GM23338 (cell line): ENCODE measurements at regions not wholly inside any gene's neighbourhood (a gene's known extent, or its start where the extent isn't known, plus 50 kb on each side); places are given as distances from the start of the nearest gene placed in this dataset.

Experiments
- ATAC-seq: fragments of 200-7000 bp; cut with Tn5 transposase; 3 replicates; pipeline ENCODE4 v1.9.1; 2020
- DNase-seq: peaks from one replicate; pipeline ENCODE4 v3.0.0-alpha.2; 2015; ENCODE audit warnings: low spot score
- H2AFZ ChIP-seq: fragments of 200-600 bp; sonication (generic); 2 replicates; pipeline ENCODE4 v1.8.0; 2016; ENCODE audit warnings: antibody characterized with exemption, mild to moderate bottlenecking, moderate library complexity
- H3F3A ChIP-seq: fragments of 200-600 bp; sonication (generic); replicated peaks from 2 replicates; pipeline ENCODE4 v1.8.0; 2017; ENCODE audit warnings: antibody characterized with exemption, mixed run types, low read depth
- H3K27ac ChIP-seq: fragments of 200-600 bp; sonication (generic); 2 replicates; pipeline ENCODE4 v1.6.1; 2016; ENCODE audit warnings: low read depth
- H3K27me3 ChIP-seq: fragments of 200-600 bp; sonication (generic); 2 replicates; pipeline ENCODE4 v1.8.0; 2016; ENCODE audit warnings: mild to moderate bottlenecking, mixed run types, moderate library complexity; ENCODE audit not compliant: insufficient read depth
- H3K36me3 ChIP-seq: fragments of 200-600 bp; sonication (generic); 2 replicates; pipeline ENCODE4 v1.8.0; 2016; ENCODE audit warnings: mild to moderate bottlenecking; ENCODE audit not compliant: insufficient read depth
- H3K4me1 ChIP-seq: fragments of 200-600 bp; sonication (generic); 2 replicates; pipeline ENCODE4 v1.8.0; 2016; ENCODE audit warnings: mild to moderate bottlenecking, moderate library complexity; ENCODE audit not compliant: insufficient read depth
- H3K4me2 ChIP-seq: fragments of 200-600 bp; sonication (generic); 2 replicates; pipeline ENCODE4 v1.7.1; 2017; ENCODE audit warnings: mixed run types
- H3K4me3 ChIP-seq: fragments of 200-600 bp; sonication (generic); 2 replicates; pipeline ENCODE4 v1.6.1; 2016; ENCODE audit warnings: mixed run types
- H3K79me2 ChIP-seq: fragments of 200-600 bp; sonication (generic); replicated peaks from 2 replicates; pipeline ENCODE4 v1.8.0; 2017; ENCODE audit warnings: mild to moderate bottlenecking; ENCODE audit not compliant: insufficient read depth
- H3K9me2 ChIP-seq: fragments of 200-600 bp; sonication (generic); 2 replicates; pipeline ENCODE4 v1.8.0; 2017; ENCODE audit not compliant: insufficient read depth
- H4K20me1 ChIP-seq: fragments of 200-600 bp; sonication (generic); replicated peaks from 2 replicates; pipeline ENCODE4 v1.8.0; 2017; ENCODE audit warnings: mild to moderate bottlenecking; ENCODE audit not compliant: insufficient read depth
- H3K27ac Mint-ChIP-seq: 2 replicates; pipeline ENCODE4 v1.8.0; 2020; ENCODE audit warnings: inconsistent platforms, mild to moderate bottlenecking, moderate library complexity, mixed read lengths
- H3K27me3 Mint-ChIP-seq: 3 replicates; pipeline ENCODE4 v1.8.0; 2022; ENCODE audit warnings: low read depth, mild to moderate bottlenecking, moderate library complexity, mixed read lengths, inconsistent platforms; ENCODE audit not compliant: insufficient read depth, poor library complexity
- H3K36me3 Mint-ChIP-seq: 3 replicates; pipeline ENCODE4 v1.8.0; 2021; ENCODE audit warnings: low read depth, mild to moderate bottlenecking, inconsistent platforms, moderate library complexity, mixed read lengths
- H3K4me1 Mint-ChIP-seq: 3 replicates; pipeline ENCODE4 v1.8.0; 2020; ENCODE audit warnings: mild to moderate bottlenecking, inconsistent platforms, mixed read lengths
- H3K4me3 Mint-ChIP-seq: 3 replicates; pipeline ENCODE4 v1.8.0; 2021; ENCODE audit warnings: moderate library complexity, mild to moderate bottlenecking, inconsistent platforms, mixed read lengths
- H3K9me3 Mint-ChIP-seq: 3 replicates; pipeline ENCODE4 v1.8.0; 2020; ENCODE audit warnings: moderate library complexity, mild to moderate bottlenecking, inconsistent platforms, mixed read lengths
- CTCF ChIP-seq, 2 experiments: fragments of 200-600 bp in 1 of 2; sonication (generic) in 1 of 2; conservative IDR thresholded peaks; 2 replicates each; pipeline versions ENCODE4 v1.5.1 to v1.6.1; 2016 to 2017; ENCODE audit warnings: antibody characterized with exemption in 2 of 2, low read depth in 2 of 2, mild to moderate bottlenecking in 2 of 2, moderate library complexity in 1 of 2
- EZH2 ChIP-seq: fragments of 200-600 bp; sonication (generic); IDR thresholded peaks from one replicate; pipeline ENCODE4 v1.8.0; 2017; ENCODE audit warnings: antibody characterized with exemption, mild to moderate bottlenecking, low read depth; ENCODE audit not compliant: unreplicated experiment
- EZH2phosphoT487 ChIP-seq: fragments of 200-600 bp; sonication (generic); IDR thresholded peaks from one replicate; pipeline ENCODE4 v1.8.1; 2018; ENCODE audit warnings: antibody characterized with exemption; ENCODE audit not compliant: unreplicated experiment
- JUNB ChIP-seq: IDR thresholded peaks from one replicate; pipeline ENCODE4 v1.6.1; 2016; ENCODE audit warnings: antibody characterized with exemption; ENCODE audit not compliant: unreplicated experiment
- NANOG ChIP-seq: IDR thresholded peaks from 2 replicates; pipeline ENCODE4 v1.6.1; 2016; ENCODE audit warnings: antibody characterized with exemption, borderline replicate concordance
- POLR2AphosphoS5 ChIP-seq: IDR thresholded peaks from 2 replicates; pipeline ENCODE4 v1.6.1; 2016; ENCODE audit warnings: antibody characterized with exemption, low read depth
- ZNF462 ChIP-seq: fragments of 250-450 bp; sonication (Bioruptor Pico); IDR thresholded peaks from 2 replicates; pipeline ENCODE4 v1.5.0; 2020; ENCODE audit warnings: mild to moderate bottlenecking, moderate library complexity

GRCh38 chr11:79515781-79516180 is 75.0 kb upstream of the TENM4 start:
- ATAC-seq (no peak), DNase-seq (no peak)
- Histone ChIP-seq H4K20me1 (no peaks in the 10 kb centered on the region), H3K36me3 (no peaks in the 10 kb centered on the region), H3K9me2 (no peaks in the 10 kb centered on the region), H3K4me3 (no peak overlapping the region), H3F3A (no peaks in the 10 kb centered on the region), H3K79me2 (no peaks in the 10 kb centered on the region), H3K27ac (no peak overlapping the region), H3K4me2 (no peak overlapping the region), H2AFZ (no peak overlapping the region), H3K4me1 (no peaks in the 10 kb centered on the region), H3K27me3 (no peaks in the 10 kb centered on the region)
- H3K4me1 Mint-ChIP-seq, result peaks cover 17% of the 10 kb centered on the region; the same call in 2 of the 3 replicates
- no peak overlapping the region for H3K4me3 Mint-ChIP-seq
- TF ChIP-seq POLR2AphosphoS5, result no peak
- TF ChIP-seq EZH2, result no peak
- TF ChIP-seq EZH2phosphoT487, result no peak
- no peak for TF ChIP-seq ZNF462 (CRISPR knock-in tag)
- no peak for TF ChIP-seq CTCF (conservative IDR thresholded peaks at IDR 0.05; ENCODE audit: low read depth in 2 of 2)
- no peak for TF ChIP-seq NANOG
- TF ChIP-seq JUNB, result no peak
- H3K27ac Mint-ChIP-seq, result no peak overlapping the region
- no peaks in the 10 kb centered on the region for H3K36me3 Mint-ChIP-seq
- H3K27me3 Mint-ChIP-seq, result peaks cover 2% of the 10 kb centered on the region
- H3K9me3 Mint-ChIP-seq, result no peaks in the 10 kb centered on the region
